NCI-H1417 treated with DMSO at 0.1 percent for 48 hours (cell line): ENCODE measurements at regions not wholly inside any gene's neighbourhood (a gene's known extent, or its start where the extent isn't known, plus 50 kb on each side); places are given as distances from the start of the nearest gene placed in this dataset.
"Not testable (repeated sequence)": the region's sequence is repeated elsewhere in the genome, so short reads cannot be mapped to it uniquely, and the experiment has no call there.

ENCODE experiments used
- DNase-seq: peaks from one replicate; lab custom pipeline; 2025; lab: John Stamatoyannopoulos, UW

DNA sequence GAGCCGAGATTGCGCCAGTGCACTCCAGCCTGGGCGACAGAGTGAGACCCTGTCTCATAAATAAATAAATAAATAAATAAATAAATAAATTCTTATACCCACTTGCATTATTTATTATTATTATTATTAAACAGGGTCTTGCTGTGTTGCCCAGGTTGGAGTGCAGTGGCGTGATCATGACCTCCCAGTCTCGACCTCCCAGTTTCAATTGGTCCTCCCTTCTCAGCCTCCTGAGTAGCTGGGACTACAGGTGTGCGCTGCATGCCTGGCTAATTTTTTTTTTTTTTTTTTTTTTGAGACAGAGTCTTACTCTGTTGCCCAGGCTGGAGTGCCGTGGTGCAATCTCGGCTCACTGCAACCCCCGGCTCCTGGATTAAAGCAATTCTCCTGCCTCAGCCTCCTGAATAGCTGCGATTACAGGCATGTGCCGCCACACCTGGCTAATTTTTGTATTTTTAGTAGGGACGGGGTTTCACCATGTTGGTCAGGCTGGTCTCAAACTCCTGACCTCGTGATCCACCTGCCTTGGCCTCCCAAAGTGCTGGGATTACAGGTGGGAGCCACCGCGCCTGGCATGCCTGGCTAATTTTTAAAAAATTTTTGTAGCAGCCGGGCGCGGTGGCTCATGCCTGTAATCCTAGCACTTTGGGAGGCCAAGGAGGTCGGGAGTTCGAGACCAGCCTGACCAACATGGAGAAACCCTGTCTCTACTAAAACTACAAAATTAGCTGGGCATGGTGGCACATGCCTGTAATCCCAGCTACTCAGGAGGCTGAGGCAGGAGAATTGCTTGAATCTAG, 150.2 kb downstream of the SEC14L1 start:
- DNase-seq, result not testable (repeated sequence)

DNA sequence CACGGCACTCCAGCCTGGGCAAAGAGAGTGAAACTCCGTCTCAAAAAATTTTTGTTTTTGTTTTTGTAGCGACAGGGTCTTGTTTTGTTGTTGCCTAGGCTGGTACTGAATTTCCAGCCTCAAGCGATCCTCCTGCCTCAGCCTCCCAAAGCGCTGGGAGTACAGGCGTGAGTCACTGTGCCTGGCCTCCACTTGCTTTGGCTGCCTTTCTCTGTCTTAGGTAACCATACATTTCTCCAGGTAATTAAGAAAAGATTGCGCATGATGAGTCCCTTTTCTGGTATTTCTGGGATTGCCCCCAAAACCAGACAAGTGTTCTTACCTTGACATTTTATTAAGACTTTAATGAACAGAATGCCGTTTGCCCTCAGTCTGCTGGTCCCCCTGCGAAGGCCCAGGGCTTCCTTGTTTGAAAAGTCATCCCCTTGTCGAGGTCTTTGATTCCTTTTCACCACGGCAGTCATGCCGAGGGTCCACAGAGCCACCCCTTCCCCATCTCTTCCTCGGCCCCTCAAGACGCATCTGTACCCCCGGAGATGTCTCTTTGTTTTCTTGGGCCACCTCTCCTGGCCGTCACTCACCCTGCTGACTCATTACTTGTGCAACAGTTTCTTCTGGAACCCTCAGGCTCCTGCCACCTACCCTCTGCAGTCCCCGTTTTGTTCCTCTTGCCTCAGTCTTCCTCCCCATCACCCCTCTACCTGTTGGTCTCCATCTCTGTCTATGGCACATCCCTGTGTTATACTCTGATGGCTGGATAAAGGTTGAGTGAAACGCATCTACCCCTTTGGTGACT, 151.0 kb downstream of the SEC14L1 start:
- DNase-seq, result no peak

GRCh38 chr17:77294761-77295160, 154.0 kb downstream of the SEC14L1 start:
- DNase-seq, result no peak

GRCh38 chr17:77295241-77295853, 154.6 kb downstream of the SEC14L1 start:
- no peak for DNase-seq

DNA sequence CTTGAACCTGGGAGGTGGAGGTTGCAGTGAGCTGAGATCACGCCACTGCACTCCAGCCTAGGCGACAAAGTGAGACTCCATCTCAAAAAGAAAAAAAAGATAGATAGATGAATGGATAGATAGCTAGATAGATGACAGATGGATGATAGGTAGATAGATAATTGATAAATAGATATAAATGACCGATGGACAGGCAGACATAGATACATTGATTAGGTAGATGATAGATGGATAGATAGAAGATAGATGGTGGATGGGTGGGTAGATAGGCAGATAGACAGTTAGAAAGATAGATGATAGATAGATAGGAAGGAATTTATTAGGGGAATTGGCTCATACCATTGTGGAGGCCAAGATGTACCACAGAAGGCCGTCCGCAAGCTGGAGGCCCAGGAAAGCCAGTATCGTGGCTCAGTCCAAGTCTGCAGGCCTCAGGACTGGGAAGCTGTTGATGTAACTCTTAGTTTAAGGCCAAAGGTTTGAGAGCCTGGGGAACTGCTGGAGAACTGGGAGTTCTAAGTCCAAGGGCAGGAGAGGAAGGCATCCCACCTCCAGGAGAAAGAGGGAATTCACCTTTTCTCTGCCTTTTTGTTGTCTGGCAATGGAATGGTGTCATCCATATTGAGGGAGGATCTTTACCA, 156.1 kb downstream of the SEC14L1 start:
- no peak for DNase-seq

- DNase-seq, result no peak
Observed at GRCh38 chr17:77297693-77298666, 157.2 kb downstream of the SEC14L1 start.

- DNase-seq, result no peak
Observed at GRCh38 chr17:77298811-77299210, 158.0 kb downstream of the SEC14L1 start.

- no peak for DNase-seq
Observed at GRCh38 chr17:77299256-77300015, 158.7 kb downstream of the SEC14L1 start.

DNA sequence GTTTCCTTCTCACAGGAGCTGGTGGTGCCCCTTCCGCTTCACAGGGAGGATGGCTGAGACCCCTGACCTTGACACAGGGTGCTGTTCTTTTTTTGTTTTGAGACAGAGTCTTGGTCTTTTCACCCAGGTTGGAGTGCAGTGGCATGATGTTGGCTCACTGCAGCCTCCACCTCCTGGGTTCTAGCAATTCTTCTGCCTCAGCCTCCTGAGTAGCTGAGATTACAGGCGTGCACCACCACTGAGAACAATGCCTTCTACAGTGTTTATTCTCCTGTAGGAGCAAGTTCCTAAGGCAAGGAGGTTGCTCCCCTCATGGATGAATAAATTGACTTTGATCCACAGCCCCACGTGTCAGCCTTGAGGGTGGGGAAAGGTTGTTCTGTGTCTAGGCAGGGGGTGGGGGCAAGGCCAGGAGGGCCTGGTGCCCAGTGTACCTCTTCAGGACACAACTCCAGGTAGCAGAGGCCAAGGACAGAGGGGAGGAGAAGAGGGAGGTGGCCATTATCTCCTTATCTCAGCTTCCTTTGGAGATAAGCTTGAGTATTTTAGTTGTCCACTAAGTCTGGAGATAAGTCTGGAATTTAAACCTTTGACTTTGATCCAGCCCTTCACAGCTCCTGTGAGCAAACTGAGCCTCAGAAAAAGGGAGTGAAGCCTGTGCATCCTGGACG, 159.4 kb downstream of the SEC14L1 start:
- DNase-seq, result no peak

- DNase-seq, result no peak
Observed at GRCh38 chr17:77301694-77302266, 161.0 kb downstream of the SEC14L1 start.

- DNase-seq, result no peak
Observed at GRCh38 chr17:77302682-77303081, 161.9 kb downstream of the SEC14L1 start.

DNA sequence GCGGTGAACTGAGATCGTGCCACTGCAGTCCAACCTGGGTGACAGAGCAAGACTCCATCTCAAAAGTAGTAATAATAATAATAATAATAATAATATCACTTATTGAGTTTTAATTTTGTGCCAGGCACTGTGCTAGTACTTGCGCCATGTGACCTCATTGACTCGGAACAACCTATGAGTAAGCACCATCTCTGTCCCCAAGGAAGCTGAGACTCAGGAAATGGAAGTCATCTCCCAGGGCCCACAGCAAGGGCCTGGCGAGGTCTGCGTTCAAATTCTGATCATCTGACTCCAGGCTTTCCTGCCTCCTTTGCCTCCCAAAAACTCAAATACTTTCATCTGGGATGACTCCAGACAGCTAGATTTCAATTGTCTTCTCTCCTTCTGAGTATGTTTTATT, 162.9 kb downstream of the SEC14L1 start:
- DNase-seq, result no peak

GRCh38 chr17:77304051-77304745, 163.4 kb downstream of the SEC14L1 start:
- DNase-seq, result no peak

DNA sequence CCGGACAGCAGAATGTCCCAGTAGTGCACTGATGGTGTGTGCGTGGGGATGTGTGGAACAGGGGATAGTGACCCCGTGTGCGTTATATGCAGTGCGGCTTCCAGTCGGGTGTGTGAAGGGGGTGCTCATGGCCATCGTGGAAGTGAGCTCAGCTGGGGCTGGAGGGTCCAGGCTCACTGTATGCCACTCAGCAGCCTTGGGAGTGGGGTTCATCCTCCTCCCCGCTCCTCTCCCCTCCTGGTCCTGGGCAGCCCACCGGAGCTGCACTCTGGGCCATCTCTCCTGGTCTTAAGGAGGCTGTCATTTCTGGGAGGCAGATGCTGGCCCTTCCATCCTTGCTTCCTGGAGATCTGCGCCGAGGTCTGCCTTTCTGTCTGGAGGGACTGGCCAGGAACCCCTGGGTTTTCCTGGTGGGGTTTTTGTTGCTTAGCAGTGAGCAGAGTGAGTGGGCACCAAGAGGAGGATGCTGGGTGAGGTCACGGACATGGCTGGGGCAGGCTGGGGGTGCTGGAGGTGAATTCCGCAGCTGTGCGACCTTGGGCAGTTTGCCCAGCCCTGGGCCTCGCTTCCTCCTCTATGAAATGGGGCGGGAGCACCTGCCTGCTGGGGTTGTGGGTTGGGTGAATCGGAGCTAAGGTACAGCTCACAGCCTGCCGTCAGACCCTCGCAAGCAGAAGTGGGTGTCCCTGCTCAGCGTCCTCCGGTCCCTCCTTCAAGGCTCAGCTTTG, 164.1 kb downstream of the SEC14L1 start:
- no peak for DNase-seq

DNA sequence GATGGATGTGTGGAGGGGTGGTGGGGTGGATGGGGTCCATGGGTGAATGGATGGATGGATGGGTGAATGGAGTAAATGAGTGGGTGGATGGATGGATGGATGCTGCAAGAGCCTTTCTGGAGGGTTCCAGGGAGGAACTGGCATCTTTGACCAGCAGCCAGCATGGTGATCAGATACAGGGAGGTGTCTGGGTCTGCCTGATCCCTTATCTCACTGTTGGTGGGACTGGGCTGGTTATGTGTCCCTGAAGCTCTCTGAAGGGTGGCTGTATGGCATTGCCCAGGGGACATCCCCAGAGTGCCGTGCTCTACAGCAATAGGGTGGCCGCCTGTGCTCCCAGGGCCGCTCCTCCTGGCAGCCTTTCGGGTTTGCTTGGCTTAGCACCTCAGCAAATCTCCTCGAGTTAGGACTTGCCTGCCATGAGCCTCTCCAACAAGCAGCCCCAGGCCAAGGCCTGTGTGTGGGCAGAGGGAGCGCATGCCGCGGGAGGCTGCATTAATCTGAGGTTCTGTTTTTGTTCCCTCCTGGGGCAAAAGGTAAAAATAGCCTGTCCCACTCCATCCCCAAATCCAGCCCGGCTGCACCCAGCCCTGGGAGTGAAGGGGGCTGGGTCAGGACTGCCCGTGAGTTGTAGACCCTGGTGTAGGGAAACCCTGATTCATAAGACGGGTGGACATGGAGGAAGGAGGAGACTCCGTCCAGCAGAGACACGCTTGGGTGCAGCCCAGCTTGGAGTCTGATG, 165.4 kb downstream of the SEC14L1 start:
- DNase-seq, result no peak

DNA sequence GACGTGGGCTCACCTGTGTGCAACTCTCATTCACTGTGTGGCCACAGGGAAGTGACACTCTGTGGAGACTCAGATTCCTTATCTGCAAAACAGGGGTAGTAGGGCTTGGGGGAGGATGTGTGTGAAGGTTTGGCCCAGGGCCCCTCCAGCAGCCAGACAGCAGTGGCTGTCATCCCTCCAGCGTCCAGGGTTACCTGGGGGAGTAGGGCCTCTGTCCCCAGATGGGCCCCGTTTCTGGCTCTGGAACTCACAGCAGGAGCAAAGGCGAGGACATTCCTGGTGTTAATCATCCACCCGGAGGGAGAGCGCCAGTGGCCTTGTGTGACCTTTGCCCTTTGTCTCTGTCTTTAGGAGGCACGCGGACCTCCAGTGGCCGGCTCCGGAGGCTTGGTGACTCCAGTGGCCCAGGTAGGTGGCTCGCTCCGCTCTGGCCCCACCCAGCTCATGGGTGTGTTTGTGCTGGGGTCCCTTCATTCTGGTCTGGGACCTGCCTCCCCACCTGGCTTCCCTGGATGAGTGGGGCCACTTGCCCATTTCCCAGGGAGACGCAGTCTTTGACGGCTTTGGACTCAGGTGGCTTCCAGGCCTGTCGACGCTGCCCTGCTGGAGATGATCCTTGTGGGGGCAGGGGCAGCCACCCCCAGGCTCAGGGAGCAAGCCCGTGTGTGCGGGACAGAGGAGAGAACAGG, 166.2 kb downstream of the SEC14L1 start:
- DNase-seq, result no peak
